Endothelial cell (in vitro differentiated cells): ENCODE measurements at regions not wholly inside any gene's neighbourhood (a gene's known extent, or its start where the extent isn't known, plus 50 kb on each side); places are given as distances from the start of the nearest gene placed in this dataset.
"Not testable (repeated sequence)": the region's sequence is repeated elsewhere in the genome, so short reads cannot be mapped to it uniquely, and the experiment has no call there.

Experiments
- DNase-seq: peaks from one replicate; pipeline ENCODE4 v3.0.0; 2021; ENCODE audit warnings: low spot score
- H3K27ac Mint-ChIP-seq: one replicate; pipeline ENCODE4 v1.8.0; 2021; ENCODE audit warnings: mixed read lengths, inconsistent platforms; ENCODE audit not compliant: unreplicated experiment
- H3K27me3 Mint-ChIP-seq: one replicate; pipeline ENCODE4 v1.8.0; 2021; ENCODE audit warnings: mild to moderate bottlenecking, moderate library complexity, mixed read lengths, inconsistent platforms; ENCODE audit not compliant: unreplicated experiment
- H3K36me3 Mint-ChIP-seq: one replicate; pipeline ENCODE4 v1.8.0; 2021; ENCODE audit warnings: mild to moderate bottlenecking, low read depth, mixed read lengths, inconsistent platforms; ENCODE audit not compliant: unreplicated experiment
- H3K4me1 Mint-ChIP-seq: one replicate; pipeline ENCODE4 v1.8.0; 2021; ENCODE audit warnings: mild to moderate bottlenecking, mixed read lengths, inconsistent platforms; ENCODE audit not compliant: unreplicated experiment
- H3K4me3 Mint-ChIP-seq: one replicate; pipeline ENCODE4 v1.8.0; 2021; ENCODE audit warnings: mild to moderate bottlenecking, mixed read lengths, inconsistent platforms; ENCODE audit not compliant: unreplicated experiment
- H3K9me3 Mint-ChIP-seq: one replicate; pipeline ENCODE4 v1.8.0; 2021; ENCODE audit warnings: mixed read lengths, inconsistent platforms; ENCODE audit not compliant: unreplicated experiment
- CTCF ChIP-seq: fragments of 200-600 bp; sonication (generic); IDR thresholded peaks from one replicate; pipeline ENCODE4 v1.5.0; 2021; ENCODE audit warnings: antibody characterized with exemption; ENCODE audit not compliant: unreplicated experiment

- H3K36me3 Mint-ChIP-seq = no peaks in the 10 kb centered on the region
- H3K9me3 Mint-ChIP-seq = no peaks in the 10 kb centered on the region
- no peaks in the 10 kb centered on the region for H3K27me3 Mint-ChIP-seq
- DNase-seq = no peak
- TF ChIP-seq CTCF = no peak
- H3K27ac Mint-ChIP-seq = no peak overlapping the region
- H3K4me3 Mint-ChIP-seq = no peak overlapping the region
- no peaks in the 10 kb centered on the region for H3K4me1 Mint-ChIP-seq
Measured at GRCh38 chr6:11931296-11932035, 80.6 kb upstream of the HIVEP1 start.

DNA sequence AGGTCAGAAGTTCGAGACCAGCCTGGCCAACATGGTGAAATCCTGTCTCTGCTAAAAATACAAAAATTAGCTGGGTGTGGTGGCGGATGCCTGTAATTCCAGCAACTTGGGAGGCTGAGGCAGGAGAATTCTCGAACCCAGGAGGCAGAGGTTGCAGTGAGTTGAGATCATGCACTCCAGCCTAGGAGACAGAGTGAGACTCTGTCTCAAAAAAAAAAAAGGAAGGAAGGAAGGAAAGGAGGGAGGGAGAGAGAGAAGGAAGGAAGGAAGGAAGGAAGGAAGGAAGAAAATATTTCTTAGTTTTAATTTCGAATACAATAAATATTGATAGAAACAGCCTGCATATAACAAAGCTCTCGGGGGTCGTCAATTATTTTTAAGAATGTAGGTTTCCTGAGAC lies 81.3 kb upstream of the HIVEP1 start:
- H3K36me3 Mint-ChIP-seq, H3K27me3 Mint-ChIP-seq, H3K27ac Mint-ChIP-seq, DNase-seq, H3K9me3 Mint-ChIP-seq, H3K4me1 Mint-ChIP-seq, H3K4me3 Mint-ChIP-seq: not testable (repeated sequence)

DNA sequence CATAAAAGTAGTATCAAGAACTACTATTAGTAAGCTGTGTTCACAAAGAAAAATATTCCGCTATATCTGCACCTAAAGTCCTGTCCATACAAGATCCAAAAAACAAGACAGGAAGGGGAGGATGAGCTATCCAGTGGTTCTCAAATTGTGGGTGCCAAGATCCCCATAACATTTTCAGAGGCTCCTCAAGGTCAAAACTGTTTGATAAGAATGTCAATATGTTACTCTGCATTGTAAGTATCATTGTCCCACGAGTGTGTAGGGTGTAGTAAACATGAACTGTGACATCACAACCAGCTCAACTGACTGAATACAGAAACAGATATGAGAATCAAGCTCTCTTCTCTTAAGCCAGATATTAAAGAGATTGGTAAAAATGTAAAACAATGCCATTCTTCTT lies 81.9 kb upstream of the HIVEP1 start:
- Mint-ChIP-seq H3K27me3 (no peaks in the 10 kb centered on the region), H3K4me3 (no peak overlapping the region), H3K4me1 (no peaks in the 10 kb centered on the region), H3K9me3 (no peaks in the 10 kb centered on the region), H3K36me3 (no peaks in the 10 kb centered on the region), H3K27ac (no peak overlapping the region)
- no peak for DNase-seq
- TF ChIP-seq CTCF = no peak

GRCh38 chr6:11929241-11929835 lies 82.8 kb upstream of the HIVEP1 start:
- no peaks in the 10 kb centered on the region for H3K36me3 Mint-ChIP-seq
- TF ChIP-seq CTCF = no peak

GRCh38 chr6:11926594-11927407 lies 85.3 kb upstream of the HIVEP1 start:
- TF ChIP-seq CTCF = no peak

More at GRCh38 chr6:11929241-11929835, 82.8 kb upstream of the HIVEP1 start:
- Mint-ChIP-seq H3K4me3 (no peak overlapping the region), H3K9me3 (no peaks in the 10 kb centered on the region), H3K27me3 (no peaks in the 10 kb centered on the region), H3K27ac (no peak overlapping the region), H3K4me1 (no peaks in the 10 kb centered on the region)
- no peak for DNase-seq

More at GRCh38 chr6:11926594-11927407, 85.3 kb upstream of the HIVEP1 start:
- no peak overlapping the region for H3K27ac Mint-ChIP-seq
- no peak overlapping the region for H3K4me3 Mint-ChIP-seq
- no peaks in the 10 kb centered on the region for H3K36me3 Mint-ChIP-seq
- no peaks in the 10 kb centered on the region for H3K4me1 Mint-ChIP-seq
- no peaks in the 10 kb centered on the region for H3K9me3 Mint-ChIP-seq
- no peak for DNase-seq
- H3K27me3 Mint-ChIP-seq = no peaks in the 10 kb centered on the region
